ENCODE measurements at regions not wholly inside any gene's neighbourhood (a gene's known extent, or its start where the extent isn't known, plus 50 kb on each side); places are given as distances from the start of the nearest gene placed in this dataset.
A peak's percentile ranks its signal among the peaks of the same experiment; 100 is the strongest.

- no peak overlapping the region for H3K4me3 ChIP-seq (ENCODE audit: low read length in 2 of 2)
- H3K27ac ChIP-seq (ENCODE audit: low read depth in 1 of 2, low read length in 1 of 2) = no peak overlapping the region
- no peaks in the 10 kb centered on the region for H3K9me3 ChIP-seq (ENCODE audit: control insufficient read depth in 2 of 2, insufficient read depth in 1 of 2, low read length in 1 of 2)
- no peak for DNase-seq (ENCODE audit: low read depth in 6 of 9, low spot score in 9 of 9)
- no peaks in the 10 kb centered on the region for H3K36me3 ChIP-seq (ENCODE audit: control insufficient read depth in 2 of 2, insufficient read depth in 2 of 2, low read length in 1 of 2)
- 92% methylated on average over 2 of the region's 2 CpGs for WGBS
- no peaks in the 10 kb centered on the region for H3K4me1 ChIP-seq (ENCODE audit: control insufficient read depth in 2 of 2, insufficient read depth in 2 of 2, low read length in 2 of 2)
- no peaks in the 10 kb centered on the region for H3K27me3 ChIP-seq (ENCODE audit: control insufficient read depth in 2 of 2, insufficient read depth in 1 of 2, low read length in 1 of 2)
Observed at GRCh38 chr22:27466229-27466628, 335.3 kb downstream of the MN1 start.

GRCh38 chr22:27466778-27467438 is 334.6 kb downstream of the MN1 start:
- no peak overlapping the region for H3K4me3 ChIP-seq (ENCODE audit: low read length in 2 of 2)
- no peaks in the 10 kb centered on the region for H3K36me3 ChIP-seq (ENCODE audit: control insufficient read depth in 2 of 2, insufficient read depth in 2 of 2, low read length in 1 of 2)
- no peaks in the 10 kb centered on the region for H3K9me3 ChIP-seq (ENCODE audit: control insufficient read depth in 2 of 2, insufficient read depth in 1 of 2, low read length in 1 of 2)
- WGBS = 94% methylated on average over 7 of the region's 7 CpGs
- DNase-seq (ENCODE audit: low read depth in 6 of 9, low spot score in 9 of 9) = no peak
- no peak overlapping the region for H3K27ac ChIP-seq (ENCODE audit: low read depth in 1 of 2, low read length in 1 of 2)
- no peaks in the 10 kb centered on the region for H3K4me1 ChIP-seq (ENCODE audit: control insufficient read depth in 2 of 2, insufficient read depth in 2 of 2, low read length in 2 of 2)
- no peaks in the 10 kb centered on the region for H3K27me3 ChIP-seq (ENCODE audit: control insufficient read depth in 2 of 2, insufficient read depth in 1 of 2, low read length in 1 of 2)

- WGBS = 97% methylated on average over 10 of the region's 10 CpGs
- Histone ChIP-seq H3K9me3 (ENCODE audit: control insufficient read depth in 2 of 2, insufficient read depth in 1 of 2, low read length in 1 of 2) (no peaks in the 10 kb centered on the region), H3K27me3 (ENCODE audit: control insufficient read depth in 2 of 2, insufficient read depth in 1 of 2, low read length in 1 of 2) (no peaks in the 10 kb centered on the region), H3K36me3 (ENCODE audit: control insufficient read depth in 2 of 2, insufficient read depth in 2 of 2, low read length in 1 of 2) (no peaks in the 10 kb centered on the region), H3K4me1 (ENCODE audit: control insufficient read depth in 2 of 2, insufficient read depth in 2 of 2, low read length in 2 of 2) (no peaks in the 10 kb centered on the region), H3K4me3 (ENCODE audit: low read length in 2 of 2) (no peak overlapping the region), H3K27ac (ENCODE audit: low read depth in 1 of 2, low read length in 1 of 2) (no peak overlapping the region)
- DNase-seq (ENCODE audit: low read depth in 6 of 9, low spot score in 9 of 9) = no peak
Observed at GRCh38 chr22:27467711-27468110, 333.8 kb downstream of the MN1 start.

DNA sequence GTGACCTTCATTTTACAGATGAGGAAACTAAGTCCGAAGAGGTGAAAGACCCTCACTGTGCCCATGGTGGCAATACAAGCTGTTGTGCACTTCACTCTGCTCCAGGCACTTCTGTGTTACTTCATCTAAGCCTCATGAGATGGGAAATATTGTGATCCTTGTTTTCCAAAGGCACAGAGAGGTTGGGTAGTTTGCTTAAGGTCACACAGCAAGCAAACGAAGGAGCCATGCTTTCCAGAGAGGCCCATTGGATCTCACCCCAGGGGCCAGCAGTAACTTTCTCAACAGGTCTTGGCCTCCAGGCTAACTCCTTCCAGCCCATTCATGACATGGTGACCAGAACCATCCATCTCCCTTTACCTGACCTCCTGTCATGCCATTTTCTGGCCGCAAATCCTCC is 332.8 kb downstream of the MN1 start:
- Histone ChIP-seq H3K27me3 (ENCODE audit: control insufficient read depth in 2 of 2, insufficient read depth in 1 of 2, low read length in 1 of 2) (no peaks in the 10 kb centered on the region), H3K4me1 (ENCODE audit: control insufficient read depth in 2 of 2, insufficient read depth in 2 of 2, low read length in 2 of 2) (peaks cover 0 to under 1% of the 10 kb centered on the region in 2 donors), H3K4me3 (ENCODE audit: low read length in 2 of 2) (no peak overlapping the region), H3K27ac (ENCODE audit: low read depth in 1 of 2, low read length in 1 of 2) (no peak overlapping the region), H3K9me3 (ENCODE audit: control insufficient read depth in 2 of 2, insufficient read depth in 1 of 2, low read length in 1 of 2) (no peaks in the 10 kb centered on the region), H3K36me3 (ENCODE audit: control insufficient read depth in 2 of 2, insufficient read depth in 2 of 2, low read length in 1 of 2) (no peaks in the 10 kb centered on the region)
- DNase-seq (ENCODE audit: low read depth in 6 of 9, low spot score in 9 of 9) = no peak
- 96% methylated on average over 3 of the region's 3 CpGs for WGBS

GRCh38 chr22:27470169-27470772 is 331.3 kb downstream of the MN1 start:
- Histone ChIP-seq H3K36me3 (ENCODE audit: control insufficient read depth in 2 of 2, insufficient read depth in 2 of 2, low read length in 1 of 2) (no peaks in the 10 kb centered on the region), H3K27me3 (ENCODE audit: control insufficient read depth in 2 of 2, insufficient read depth in 1 of 2, low read length in 1 of 2) (no peaks in the 10 kb centered on the region), H3K9me3 (ENCODE audit: control insufficient read depth in 2 of 2, insufficient read depth in 1 of 2, low read length in 1 of 2) (no peaks in the 10 kb centered on the region), H3K27ac (ENCODE audit: low read depth in 1 of 2, low read length in 1 of 2) (no peak overlapping the region), H3K4me3 (ENCODE audit: low read length in 2 of 2) (no peak overlapping the region), H3K4me1 (ENCODE audit: control insufficient read depth in 2 of 2, insufficient read depth in 2 of 2, low read length in 2 of 2) (peaks cover 0 to 5% of the 10 kb centered on the region in 2 donors)
- DNase-seq (ENCODE audit: low read depth in 6 of 9, low spot score in 9 of 9) = no peak
- WGBS = 88% methylated on average over 2 of the region's 2 CpGs

DNA sequence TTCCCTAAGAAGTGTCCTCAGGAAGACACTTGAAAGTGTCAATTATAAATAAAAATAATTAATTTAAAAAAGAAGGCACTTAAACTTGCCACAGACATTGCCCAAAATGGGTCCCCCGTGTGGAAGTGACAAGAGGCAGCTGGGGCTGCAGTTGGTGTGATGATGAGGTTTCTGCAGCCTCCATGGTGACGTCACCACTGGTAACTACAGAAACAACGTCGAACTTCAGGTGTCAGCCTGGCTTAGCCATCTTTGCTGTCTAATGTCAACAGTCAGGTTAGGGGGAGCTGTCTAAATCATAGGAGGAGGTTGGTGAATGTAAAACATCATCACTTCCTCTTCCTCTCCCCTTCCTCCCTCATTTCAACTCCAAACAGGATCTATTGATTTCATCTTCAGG is 328.6 kb downstream of the MN1 start:
- no peaks in the 10 kb centered on the region for H3K27me3 ChIP-seq (ENCODE audit: control insufficient read depth in 2 of 2, insufficient read depth in 1 of 2, low read length in 1 of 2)
- WGBS = 85% methylated on average over 4 of the region's 4 CpGs
- no peaks in the 10 kb centered on the region for H3K36me3 ChIP-seq (ENCODE audit: control insufficient read depth in 2 of 2, insufficient read depth in 2 of 2, low read length in 1 of 2)
- no peak overlapping the region for H3K27ac ChIP-seq (ENCODE audit: low read depth in 1 of 2, low read length in 1 of 2)
- no peaks in the 10 kb centered on the region for H3K9me3 ChIP-seq (ENCODE audit: control insufficient read depth in 2 of 2, insufficient read depth in 1 of 2, low read length in 1 of 2)
- H3K4me1 ChIP-seq (ENCODE audit: control insufficient read depth in 2 of 2, insufficient read depth in 2 of 2, low read length in 2 of 2) = peaks cover 0 to 11% of the 10 kb centered on the region in 2 donors
- DNase-seq (ENCODE audit: low read depth in 6 of 9, low spot score in 9 of 9) = no peak
- no peak overlapping the region for H3K4me3 ChIP-seq (ENCODE audit: low read length in 2 of 2)

DNA sequence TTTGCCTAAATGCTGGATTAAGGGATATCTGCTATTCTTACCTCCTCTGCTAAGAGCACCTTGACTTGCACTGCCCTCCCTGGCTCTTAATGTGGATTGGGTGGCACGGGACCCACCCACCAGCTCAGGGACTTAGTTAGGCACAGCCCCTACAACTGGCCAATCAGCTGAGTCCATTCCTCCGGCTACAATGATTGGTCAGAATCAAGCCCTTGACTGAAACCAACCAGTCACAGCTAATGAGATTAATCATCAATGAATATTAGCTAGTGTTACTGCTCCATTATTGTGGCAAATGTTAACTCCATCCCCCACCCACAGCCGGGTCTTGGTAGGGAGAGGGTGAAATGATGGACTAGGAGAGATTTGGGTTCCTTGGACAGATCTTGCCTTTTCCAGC is 328.0 kb downstream of the MN1 start:
- peak overlapping the region in 1 of 2 donors; percentile 33 for H3K27ac ChIP-seq (ENCODE audit: low read depth in 1 of 2, low read length in 1 of 2)
- no peaks in the 10 kb centered on the region for H3K36me3 ChIP-seq (ENCODE audit: control insufficient read depth in 2 of 2, insufficient read depth in 2 of 2, low read length in 1 of 2)
- no peak overlapping the region for H3K4me3 ChIP-seq (ENCODE audit: low read length in 2 of 2)
- H3K27me3 ChIP-seq (ENCODE audit: control insufficient read depth in 2 of 2, insufficient read depth in 1 of 2, low read length in 1 of 2) = no peaks in the 10 kb centered on the region
- peaks cover 0 to 11% of the 10 kb centered on the region in 2 donors for H3K4me1 ChIP-seq (ENCODE audit: control insufficient read depth in 2 of 2, insufficient read depth in 2 of 2, low read length in 2 of 2)
- no peaks in the 10 kb centered on the region for H3K9me3 ChIP-seq (ENCODE audit: control insufficient read depth in 2 of 2, insufficient read depth in 1 of 2, low read length in 1 of 2)
- 96% methylated on average over 3 of the region's 3 CpGs for WGBS
- DNase-seq (ENCODE audit: low read depth in 6 of 9, low spot score in 9 of 9) = no peak

- 87% methylated on average over 9 of the region's 9 CpGs for WGBS
- no peaks in the 10 kb centered on the region for H3K27me3 ChIP-seq (ENCODE audit: control insufficient read depth in 2 of 2, insufficient read depth in 1 of 2, low read length in 1 of 2)
- no peak overlapping the region for H3K4me3 ChIP-seq (ENCODE audit: low read length in 2 of 2)
- H3K27ac ChIP-seq (ENCODE audit: low read depth in 1 of 2, low read length in 1 of 2) = peak overlapping the region in 1 of 2 donors; percentile 33
- H3K4me1 ChIP-seq (ENCODE audit: control insufficient read depth in 2 of 2, insufficient read depth in 2 of 2, low read length in 2 of 2) = peaks cover 0 to 11% of the 10 kb centered on the region in 2 donors
- H3K9me3 ChIP-seq (ENCODE audit: control insufficient read depth in 2 of 2, insufficient read depth in 1 of 2, low read length in 1 of 2) = no peaks in the 10 kb centered on the region
- H3K36me3 ChIP-seq (ENCODE audit: control insufficient read depth in 2 of 2, insufficient read depth in 2 of 2, low read length in 1 of 2) = no peaks in the 10 kb centered on the region
- no peak for DNase-seq (ENCODE audit: low read depth in 6 of 9, low spot score in 9 of 9)
Observed at GRCh38 chr22:27474112-27474571, 327.4 kb downstream of the MN1 start.

GRCh38 chr22:27474711-27475547 is 326.6 kb downstream of the MN1 start:
- WGBS = 67% methylated on average over 12 of the region's 12 CpGs
- no peak overlapping the region for H3K4me3 ChIP-seq (ENCODE audit: low read length in 2 of 2)
- peak overlapping the region; percentile 59 to 72 for H3K27ac ChIP-seq (ENCODE audit: low read depth in 1 of 2, low read length in 1 of 2)
- no peaks in the 10 kb centered on the region for H3K27me3 ChIP-seq (ENCODE audit: control insufficient read depth in 2 of 2, insufficient read depth in 1 of 2, low read length in 1 of 2)
- H3K4me1 ChIP-seq (ENCODE audit: control insufficient read depth in 2 of 2, insufficient read depth in 2 of 2, low read length in 2 of 2) = peaks cover 0 to 11% of the 10 kb centered on the region in 2 donors
- H3K9me3 ChIP-seq (ENCODE audit: control insufficient read depth in 2 of 2, insufficient read depth in 1 of 2, low read length in 1 of 2) = no peaks in the 10 kb centered on the region
- peak in 5 of 9 donors; percentile 3 to 36 (median 9) for DNase-seq (ENCODE audit: low read depth in 6 of 9, low spot score in 9 of 9)
- no peaks in the 10 kb centered on the region for H3K36me3 ChIP-seq (ENCODE audit: control insufficient read depth in 2 of 2, insufficient read depth in 2 of 2, low read length in 1 of 2)
